OCI-LY1 (cell line): ENCODE measurements at regions not wholly inside any gene's neighbourhood (a gene's known extent, or its start where the extent isn't known, plus 50 kb on each side); places are given as distances from the start of the nearest gene placed in this dataset.

Experiments
- H2AFZ ChIP-seq: fragments of 200-600 bp; sonication (generic), shearing (Covaris generic); 2 replicates; pipeline ENCODE4 v1.6.0; 2014; ENCODE audit warnings: antibody characterized with exemption, mild to moderate bottlenecking, low read length
- H3F3A ChIP-seq: fragments of 200-600 bp; sonication (generic), shearing (Covaris generic); 2 replicates; pipeline ENCODE4 v1.6.0; 2014; ENCODE audit warnings: mild to moderate bottlenecking, antibody characterized with exemption, low read length, moderate library complexity; ENCODE audit not compliant: insufficient read depth
- H3K27ac ChIP-seq: fragments of 200-600 bp; sonication (generic); 2 replicates; pipeline ENCODE4 v1.5.1; 2014; ENCODE audit warnings: low read length, mixed run types, mild to moderate bottlenecking, low read depth; ENCODE audit not compliant: poor library complexity, severe bottlenecking
- H3K27me3 ChIP-seq: fragments of 200-600 bp; sonication (generic); 2 replicates; pipeline ENCODE4 v1.6.0; 2014; ENCODE audit warnings: antibody characterized with exemption, mild to moderate bottlenecking, low read length, moderate library complexity; ENCODE audit not compliant: insufficient read depth
- H3K36me3 ChIP-seq: fragments of 200-600 bp; sonication (generic); 2 replicates; pipeline ENCODE4 v1.6.1; 2014; ENCODE audit warnings: mild to moderate bottlenecking, antibody characterized with exemption, low read length, moderate library complexity, mixed read lengths; ENCODE audit not compliant: insufficient read depth
- H3K4me1 ChIP-seq: fragments of 200-600 bp; sonication (generic); 2 replicates; pipeline ENCODE4 v1.5.1; 2014; ENCODE audit warnings: mild to moderate bottlenecking, low read length, moderate library complexity; ENCODE audit not compliant: insufficient read depth, severe bottlenecking
- H3K4me2 ChIP-seq: fragments of 200-600 bp; sonication (generic), shearing (Covaris generic); 2 replicates; pipeline ENCODE4 v1.6.1; 2014; ENCODE audit warnings: low read length
- H3K4me3 ChIP-seq: fragments of 200-600 bp; sonication (generic); 2 replicates; pipeline ENCODE4 v1.5.1; 2014; ENCODE audit warnings: low read length, low read depth, mild to moderate bottlenecking, mixed read lengths; ENCODE audit not compliant: poor library complexity, severe bottlenecking
- H3K79me2 ChIP-seq: fragments of 200-600 bp; shearing (Covaris generic); 2 replicates; pipeline ENCODE4 v1.6.1; 2016; ENCODE audit warnings: mixed run types, low read length, mixed read lengths; ENCODE audit not compliant: insufficient read depth
- H3K9ac ChIP-seq: fragments of 200-600 bp; sonication (generic), shearing (Covaris generic); 2 replicates; pipeline ENCODE4 v1.6.1; 2014; ENCODE audit warnings: mild to moderate bottlenecking, low read length, mixed read lengths
- H3K9me2 ChIP-seq: fragments of 200-600 bp; sonication (generic), shearing (Covaris generic); 2 replicates; pipeline ENCODE4 v1.6.1; 2014; ENCODE audit warnings: low read depth, mild to moderate bottlenecking, low read length, mixed read lengths
- H3K9me3 ChIP-seq: fragments of 200-600 bp; shearing (Covaris generic); 2 replicates; pipeline ENCODE4 v1.6.1; 2014; ENCODE audit warnings: low read length, mixed read lengths
- H4K20me1 ChIP-seq: fragments of 200-600 bp; sonication (generic), shearing (Covaris generic); 2 replicates; pipeline ENCODE4 v1.6.0; 2016; ENCODE audit warnings: mild to moderate bottlenecking, low read length; ENCODE audit not compliant: insufficient read depth
- CTCF ChIP-seq: fragments of 200-600 bp; sonication (generic), shearing (Covaris generic); IDR thresholded peaks from 2 replicates; pipeline ENCODE4 v1.5.1; 2017; ENCODE audit warnings: mild to moderate bottlenecking, antibody characterized with exemption, low read length, moderate library complexity, mixed read lengths
- EZH2 ChIP-seq: fragments of 200-600 bp; sonication (generic), shearing (Covaris generic); IDR thresholded peaks from 2 replicates; pipeline ENCODE4 v1.8.0; 2017; ENCODE audit warnings: borderline replicate concordance, mixed run types, mild to moderate bottlenecking, antibody characterized with exemption, low read length, moderate library complexity, mixed read lengths

GRCh38 chr7:68148440-68148839 lies 1151.8 kb downstream of the TYW1 start:
- Histone ChIP-seq H3K4me2 (no peak overlapping the region), H2AFZ (no peak overlapping the region), H3K27me3 (no peaks in the 10 kb centered on the region), H3K4me3 (no peak overlapping the region), H3F3A (no peaks in the 10 kb centered on the region), H3K9me2 (no peaks in the 10 kb centered on the region), H3K9ac (no peak overlapping the region), H4K20me1 (no peaks in the 10 kb centered on the region), H3K36me3 (no peaks in the 10 kb centered on the region), H3K9me3 (0 out of 2 replicates have a peak, but pooled peaks cover under 1% of the 10 kb centered on the region), H3K79me2 (no peaks in the 10 kb centered on the region), H3K4me1 (no peaks in the 10 kb centered on the region), H3K27ac (no peak overlapping the region)
- TF ChIP-seq CTCF (no peak), EZH2 (no peak)

GRCh38 chr7:68152205-68152604 lies 1155.6 kb downstream of the TYW1 start:
- TF ChIP-seq EZH2 = no peak
- TF ChIP-seq CTCF = no peak

GRCh38 chr7:68155676-68156075 lies 1159.0 kb downstream of the TYW1 start:
- Histone ChIP-seq H3K36me3 (no peaks in the 10 kb centered on the region), H3K27me3 (no peaks in the 10 kb centered on the region), H3K9me2 (no peaks in the 10 kb centered on the region), H3K4me2 (no peak overlapping the region), H4K20me1 (no peaks in the 10 kb centered on the region), H3K4me3 (no peak overlapping the region), H3F3A (no peaks in the 10 kb centered on the region), H3K27ac (no peak overlapping the region), H3K79me2 (no peaks in the 10 kb centered on the region), H3K9ac (no peak overlapping the region), H3K9me3 (no peaks in the 10 kb centered on the region), H3K4me1 (no peaks in the 10 kb centered on the region), H2AFZ (no peak overlapping the region)
- TF ChIP-seq EZH2 (no peak), CTCF (no peak)

More at GRCh38 chr7:68152205-68152604, 1155.6 kb downstream of the TYW1 start:
- Histone ChIP-seq H3K4me2 (no peak overlapping the region), H3K79me2 (no peaks in the 10 kb centered on the region), H3K27ac (no peak overlapping the region), H4K20me1 (no peaks in the 10 kb centered on the region), H3K4me1 (no peaks in the 10 kb centered on the region), H3K9me3 (no peaks in the 10 kb centered on the region), H3K9ac (no peak overlapping the region), H3K36me3 (no peaks in the 10 kb centered on the region), H3K4me3 (no peak overlapping the region), H2AFZ (no peak overlapping the region), H3K27me3 (no peaks in the 10 kb centered on the region), H3F3A (no peaks in the 10 kb centered on the region), H3K9me2 (no peaks in the 10 kb centered on the region)
